K562 (cell line): ENCODE measurements at regions not wholly inside any gene's neighbourhood (a gene's known extent, or its start where the extent isn't known, plus 50 kb on each side); places are given as distances from the start of the nearest gene placed in this dataset.

ENCODE experiments used
- ATAC-seq: fragments of 200-7000 bp; cut with Tn5 transposase; 3 replicates; pipeline ENCODE4 v1.9.1; 2020; ENCODE audit warnings: moderate library complexity
- BruUV-seq: library from RNA; stranded (reverse); fragments of 400-500 nt; replicated peaks from 2 replicates; lab custom pipeline; 2021; lab: Mats Ljungman, UMichigan
- CTCF ChIA-PET: fragments of 300-600 bp; formaldehyde crosslinking; extraction: SDS; loops from one replicate; lab custom pipeline; 2021; ENCODE audit warnings: low intra/inter-chr PET ratio; lab: Yijun Ruan, JAX
- POLR2A ChIA-PET: fragments of 300-600, 350-650 bp; sonication (Branson Sonifier 250); formaldehyde crosslinking; extraction: SDS; loops from one replicate; lab custom pipeline; 2021; ENCODE audit warnings: antibody characterized with exemption, inconsistent platforms; lab: Yijun Ruan, JAX
- DNase-seq, 4 experiments: peaks; one replicate each; pipeline versions ENCODE4 v3.0.0 to v3.0.0-alpha.2; 2011 to 2018; ENCODE audit warnings: low spot score in 3 of 4, mixed read lengths in 3 of 4; ENCODE audit errors: extremely low read depth in 1 of 4
- FAIRE-seq: peaks from 2 replicates; lab custom pipeline; 2011; peaks lifted over from hg19 to GRCh38; lab: Jason Lieb, UNC
- H2AFZ ChIP-seq: 2 replicates; pipeline ENCODE4 v1.6.0; 2011; ENCODE audit warnings: low read depth, low read length, control low read depth, inconsistent platforms
- H3K27ac ChIP-seq: fragments of 200-600 bp; 3 replicates; pipeline ENCODE4 v1.8.0; 2011; ENCODE audit warnings: low read depth, mild to moderate bottlenecking, control low read depth, inconsistent platforms, low read length, moderate library complexity, mixed read lengths; ENCODE audit errors: extremely low read depth
- H3K27me3 ChIP-seq, 2 experiments: fragments of 300-600 bp in 1 of 2; 2 replicates in 1 of 2; 3 replicates in 1 of 2; pipeline versions ENCODE4 v1.6.0 to v1.8.0; 2011; ENCODE audit warnings: inconsistent platforms in 2 of 2, low read length in 2 of 2, mild to moderate bottlenecking in 1 of 2, mixed read lengths in 1 of 2, moderate library complexity in 1 of 2; ENCODE audit not compliant: control insufficient read depth in 2 of 2, insufficient read depth in 2 of 2
- H3K36me3 ChIP-seq: fragments of 300-600 bp; 3 replicates; pipeline ENCODE4 v1.8.0; 2011; ENCODE audit warnings: mild to moderate bottlenecking, low read length, inconsistent platforms; ENCODE audit not compliant: control insufficient read depth, insufficient read depth
- H3K4me1 ChIP-seq, 2 experiments: fragments of 200-600 bp in 1 of 2; replicated peaks in 1 of 2; 2 replicates in 1 of 2; 3 replicates in 1 of 2; pipeline versions ENCODE4 v1.5.1 to v1.8.0; 2011; ENCODE audit warnings: inconsistent platforms in 2 of 2, low read length in 2 of 2, mild to moderate bottlenecking in 1 of 2, mixed read lengths in 1 of 2, moderate library complexity in 1 of 2; ENCODE audit not compliant: control insufficient read depth in 2 of 2, insufficient read depth in 2 of 2
- H3K4me2 ChIP-seq: 2 replicates; pipeline ENCODE4 v1.6.1; 2011; ENCODE audit warnings: low read length, control low read depth, inconsistent platforms, mixed read lengths; ENCODE audit not compliant: insufficient read depth
- H3K4me3 ChIP-seq: fragments of 200-600 bp; sonication (generic), shearing (Covaris generic); 2 replicates; pipeline ENCODE4 v1.5.1; 2016; ENCODE audit warnings: control low read depth, inconsistent platforms
- H3K79me2 ChIP-seq: fragments of 200-600 bp; 3 replicates; pipeline ENCODE4 v1.8.0; 2011; ENCODE audit warnings: low read length, inconsistent platforms; ENCODE audit not compliant: control insufficient read depth, insufficient read depth
- H3K9ac ChIP-seq, 2 experiments: 2 replicates each; pipeline versions ENCODE4 v1.6.0 to v1.6.1; 2011; ENCODE audit warnings: low read depth in 2 of 2, low read length in 2 of 2, control low read depth in 1 of 2, inconsistent platforms in 1 of 2, mild to moderate bottlenecking in 1 of 2, mixed read lengths in 1 of 2; ENCODE audit not compliant: insufficient read depth in 1 of 2
- H3K9me1 ChIP-seq: one replicate; pipeline ENCODE4 v1.6.0; 2011; ENCODE audit warnings: inconsistent platforms, mild to moderate bottlenecking, low read length, moderate library complexity; ENCODE audit not compliant: control insufficient read depth, insufficient read depth
- H3K9me3 ChIP-seq: replicated peaks from 2 replicates; pipeline ENCODE4 v1.5.1; 2011; ENCODE audit warnings: low read depth, low read length, inconsistent platforms; ENCODE audit not compliant: control insufficient read depth, insufficient read depth
- H4K20me1 ChIP-seq: replicated peaks from 2 replicates; pipeline ENCODE4 v1.6.1; 2011; ENCODE audit warnings: low read length, inconsistent platforms, mixed read lengths; ENCODE audit not compliant: control insufficient read depth, insufficient read depth
- ATF2 ChIP-seq: sonication (generic); formaldehyde crosslinking; IDR thresholded peaks from 2 replicates; pipeline ENCODE4 v1.8.1; 2022; ENCODE audit warnings: missing genetic modification reagents
- BDP1 ChIP-seq: IDR thresholded peaks from 3 replicates; pipeline ENCODE4 v1.6.1; 2011; ENCODE audit not compliant: insufficient read length, insufficient read depth
- BMI1 ChIP-seq: fragments of 150-350 bp; IDR thresholded peaks from 2 replicates; pipeline ENCODE4 v1.6.1; 2014; ENCODE audit warnings: low read length
- CUX1 ChIP-seq: fragments of 200-800 bp; sonication (Bioruptor generic); IDR thresholded peaks from 2 replicates; pipeline ENCODE4 v1.6.1; 2016; ENCODE audit warnings: missing genetic modification characterization, missing compliant biosample characterization
- DDX20 ChIP-seq: fragments of 450-650 bp; IDR thresholded peaks from 2 replicates; pipeline ENCODE4 v1.6.1; 2016; ENCODE audit warnings: missing genetic modification characterization, low read depth, mild to moderate bottlenecking, missing compliant biosample characterization, moderate library complexity
- FOXP1 ChIP-seq: sonication (generic); formaldehyde crosslinking; IDR thresholded peaks from 2 replicates; pipeline ENCODE4 v1.8.0; 2022; ENCODE audit warnings: mild to moderate bottlenecking, missing genetic modification reagents
- MAFK ChIP-seq: IDR thresholded peaks from 2 replicates; pipeline ENCODE4 v1.6.1; 2011; ENCODE audit warnings: low read length, improper control_type of control experiment
- RBM15 ChIP-seq: fragments of 200-400 bp; formaldehyde crosslinking; IDR thresholded peaks from 2 replicates; pipeline ENCODE4 v1.6.1; 2018; ENCODE audit warnings: mild to moderate bottlenecking, low read length, moderate library complexity; ENCODE audit not compliant: insufficient read depth
- SMAD1 ChIP-seq: fragments of 150-350 bp; IDR thresholded peaks from 2 replicates; pipeline ENCODE4 v1.6.1; 2014; ENCODE audit warnings: low read length, low read depth; ENCODE audit not compliant: partially characterized antibody
- SMARCE1 ChIP-seq: fragments of 450-650 bp; IDR thresholded peaks from 2 replicates; pipeline ENCODE4 v1.7.1; 2016; ENCODE audit warnings: mild to moderate bottlenecking
- ZNF274 ChIP-seq: IDR thresholded peaks from 2 replicates; pipeline ENCODE4 v1.6.1; 2011; ENCODE audit warnings: low read depth, mild to moderate bottlenecking, low read length, moderate library complexity, borderline replicate concordance
- ZNF408 ChIP-seq: fragments of 250-450 bp; sonication (Bioruptor Pico); IDR thresholded peaks from 2 replicates; pipeline ENCODE4 v1.4.0; 2020; ENCODE audit warnings: low read depth, mild to moderate bottlenecking, moderate library complexity
- WGBS: fragments of 100-300 bp; shearing (Covaris generic); methylation state at CpG from one replicate; pipeline ENCODE4 v1.1.6; 2016; ENCODE audit warnings: low coverage, mixed read lengths; ENCODE audit not compliant: insufficient coverage; ENCODE audit errors: missing lambda C conversion rate; 5-methylcytosine and 5-hydroxymethylcytosine counted together
- in situ Hi-C: fragments of 300-500 bp; cut with MboI; formaldehyde crosslinking; loops from 4 replicates; pipeline ENCODE4 v1.15.0; 2018; ENCODE audit warnings: inconsistent platforms, mixed read lengths
- intact Hi-C: fragments of 100-400 bp; cut with micrococcal nuclease; formaldehyde crosslinking; loops from 2 replicates; pipeline ENCODE4 v1.14.2; 2022

GRCh38 chr15:94555841-94556519, 324.6 kb downstream of the MCTP2 start:
- Histone ChIP-seq H3K36me3 (no peaks in the 10 kb centered on the region), H2AFZ (no peak overlapping the region), H3K4me2 (no peak overlapping the region), H3K27ac (no peak overlapping the region), H3K9me1 (no peaks in the 10 kb centered on the region), H3K79me2 (no peaks in the 10 kb centered on the region), H3K4me1 (no peaks in the 10 kb centered on the region), H3K4me3 (no peak overlapping the region), H4K20me1 (no peaks in the 10 kb centered on the region), H3K27me3 (no peaks in the 10 kb centered on the region), H3K9me3 (peaks cover 2% of the 10 kb centered on the region), H3K9ac (no peak overlapping the region)
- in situ Hi-C loops = no loop called here
- TF ChIP-seq ZNF274 (no peak), SMARCE1 (no peak), BMI1 (no peak), BDP1 (no peak), RBM15 (no peak), SMAD1 (no peak), CUX1 (no peak), ZNF408 (no peak), ATF2 (CRISPR knock-in tag) (no peak), DDX20 (no peak), FOXP1 (CRISPR knock-in tag) (no peak), MAFK (no peak)
- DNase-seq (no peak), FAIRE-seq (no peak), ATAC-seq (no peak)
- WGBS = 3% methylated on average over 2 of the region's 2 CpGs
- BruUV-seq = no TSS peak
- ChIA-PET CTCF (no interaction called here), POLR2A (no interaction called here)
- intact Hi-C loops = no loop called here
